ENCODE measurements at regions not wholly inside any gene's neighbourhood (a gene's known extent, or its start where the extent isn't known, plus 50 kb on each side); places are given as distances from the start of the nearest gene placed in this dataset.

DNA sequence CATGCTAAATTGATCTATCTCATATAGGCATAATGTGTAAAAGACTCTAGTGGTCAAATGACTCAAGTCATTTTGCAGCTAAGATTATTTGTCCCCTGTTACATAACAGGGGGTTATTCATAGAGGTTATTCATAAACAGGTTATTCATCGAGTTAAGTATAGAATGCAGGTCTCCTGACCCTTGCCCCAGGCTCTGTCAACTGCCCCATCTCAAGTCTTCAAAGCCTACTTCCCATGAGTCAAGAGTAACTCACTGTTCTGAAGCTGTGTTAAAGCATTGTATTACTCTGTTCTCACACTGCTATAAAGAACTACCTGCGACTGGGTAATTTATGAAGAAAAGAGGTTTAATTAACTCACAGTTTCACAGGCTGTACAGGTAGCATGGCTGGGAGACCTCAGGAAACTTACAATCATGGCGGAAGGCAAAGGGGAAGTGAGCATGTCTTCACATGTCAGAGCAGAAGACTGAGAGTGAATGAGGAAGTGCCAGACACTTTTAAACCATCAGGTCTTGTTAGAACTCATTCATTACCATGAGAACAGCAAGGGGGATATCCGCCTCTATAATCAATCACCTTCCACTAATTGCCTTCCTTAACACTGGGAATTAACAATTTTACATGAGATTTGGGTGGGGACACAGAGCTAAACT is 226.2 kb upstream of the BLID start:
- DNase-seq = no peak

DNA sequence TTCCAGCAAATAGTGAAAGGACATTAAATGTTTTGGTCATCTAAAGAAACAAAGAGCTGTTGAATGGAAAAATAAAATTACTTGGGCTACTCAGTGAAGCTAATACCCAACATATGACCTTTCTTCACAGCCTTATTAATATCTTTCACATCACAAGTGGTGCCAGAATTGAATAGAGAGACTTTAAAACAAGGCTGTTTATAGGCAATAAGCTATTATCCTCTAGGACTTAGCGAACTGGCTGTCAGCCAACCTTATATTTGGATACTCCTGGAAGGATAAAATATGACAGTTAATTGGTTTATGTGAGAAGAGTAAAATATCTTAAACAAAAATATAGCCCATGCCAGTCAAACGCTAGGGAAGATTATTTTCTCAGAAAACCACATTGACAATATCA is 225.5 kb upstream of the BLID start:
- no peak for DNase-seq

DNA sequence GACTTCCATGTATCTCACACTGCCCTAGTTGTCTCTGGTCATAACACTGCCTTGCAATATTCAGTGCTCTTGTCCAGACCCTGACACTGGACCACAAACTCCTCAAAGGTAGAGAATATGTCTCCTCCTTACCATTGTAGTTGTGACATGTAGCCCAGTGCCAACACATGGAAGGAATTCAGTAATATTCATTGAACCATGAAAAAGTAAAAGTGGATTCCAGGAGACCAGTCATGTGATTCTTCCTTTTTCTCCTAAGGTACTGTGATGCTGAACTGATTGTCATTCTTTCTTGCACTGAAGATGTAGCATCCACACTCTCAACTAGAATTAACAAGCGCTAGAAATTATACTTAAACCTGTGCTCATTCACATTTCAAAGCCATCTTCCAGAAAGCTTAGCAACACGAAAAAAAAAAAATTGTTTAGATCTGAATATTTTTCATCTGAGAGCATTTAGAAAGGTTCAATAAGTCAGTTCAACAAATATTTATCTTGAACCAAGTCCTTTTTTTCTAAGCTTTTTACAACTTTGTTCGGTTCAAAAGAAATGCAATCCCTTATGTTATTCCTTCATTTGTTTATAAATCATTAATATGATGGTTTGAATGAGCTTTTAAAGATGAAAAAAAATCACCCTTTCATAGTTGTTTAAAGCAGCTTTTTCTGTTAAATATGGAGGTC is 224.7 kb upstream of the BLID start:
- no peak for DNase-seq

DNA sequence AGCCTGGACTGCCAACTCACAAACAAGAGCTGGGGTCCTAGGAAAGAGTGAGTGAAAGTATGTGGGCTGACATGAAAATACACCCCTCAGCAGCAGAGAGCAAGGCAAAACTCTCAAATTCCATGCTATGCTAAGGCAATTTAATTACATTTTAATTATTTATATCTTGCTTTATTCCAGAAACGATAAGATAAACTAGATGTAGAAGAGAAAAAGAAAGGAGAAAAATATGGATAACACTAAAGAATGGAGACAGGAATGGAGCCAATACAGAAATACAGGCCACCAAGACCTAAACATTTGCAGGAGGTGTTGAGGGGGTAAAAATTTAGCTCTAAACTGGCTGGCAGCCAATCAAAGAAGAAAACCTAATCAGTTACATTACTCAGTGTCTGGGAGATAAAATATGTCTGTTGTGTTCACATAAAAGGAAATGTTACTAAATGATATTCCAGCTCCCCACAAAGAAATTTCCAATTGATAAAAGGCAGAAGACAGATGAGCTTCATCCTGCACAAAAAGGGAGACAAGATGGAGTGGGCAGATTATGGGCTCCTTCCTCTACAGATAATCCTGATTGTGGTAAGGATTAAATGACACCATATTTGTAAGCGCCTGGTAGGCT is 223.5 kb upstream of the BLID start:
- no peak for DNase-seq

DNA sequence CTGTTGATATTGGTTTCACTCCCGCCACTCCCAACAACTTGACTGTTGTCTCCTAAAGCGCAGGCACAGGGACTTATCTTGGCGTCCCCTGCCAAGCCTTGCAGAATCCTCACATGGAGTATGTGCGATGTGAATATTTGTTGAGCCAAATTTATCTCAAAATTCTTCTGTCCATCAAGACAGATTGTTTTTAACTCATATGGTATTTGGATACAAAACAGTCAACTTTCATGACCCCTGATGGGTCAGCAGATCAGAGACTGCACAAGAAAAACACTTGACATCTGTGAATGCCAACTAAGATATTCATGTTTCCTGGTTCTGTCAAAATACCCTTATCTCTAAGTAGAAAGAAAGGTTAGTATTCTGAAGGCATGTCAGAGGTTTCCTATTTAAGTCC is 221.7 kb upstream of the BLID start:
- DNase-seq = no peak

DNA sequence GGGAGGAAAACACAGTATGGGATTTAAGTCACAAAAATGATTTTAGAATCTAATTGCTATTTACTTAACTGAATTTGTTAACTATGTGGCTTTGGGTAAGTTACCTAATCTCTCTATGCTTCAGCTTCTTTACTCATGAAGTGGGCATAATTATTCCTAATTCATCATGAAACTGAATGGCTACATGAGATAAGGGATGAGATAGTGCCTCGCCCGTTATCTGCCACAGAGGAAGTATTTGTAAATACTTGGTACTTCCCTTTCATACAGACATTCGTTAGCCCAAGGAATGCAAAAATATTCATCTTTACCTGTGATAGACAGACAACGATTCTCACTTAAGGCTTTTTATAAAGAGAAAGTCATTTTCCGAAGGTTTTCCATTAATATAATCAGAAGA is 221.2 kb upstream of the BLID start:
- no peak for DNase-seq

DNA sequence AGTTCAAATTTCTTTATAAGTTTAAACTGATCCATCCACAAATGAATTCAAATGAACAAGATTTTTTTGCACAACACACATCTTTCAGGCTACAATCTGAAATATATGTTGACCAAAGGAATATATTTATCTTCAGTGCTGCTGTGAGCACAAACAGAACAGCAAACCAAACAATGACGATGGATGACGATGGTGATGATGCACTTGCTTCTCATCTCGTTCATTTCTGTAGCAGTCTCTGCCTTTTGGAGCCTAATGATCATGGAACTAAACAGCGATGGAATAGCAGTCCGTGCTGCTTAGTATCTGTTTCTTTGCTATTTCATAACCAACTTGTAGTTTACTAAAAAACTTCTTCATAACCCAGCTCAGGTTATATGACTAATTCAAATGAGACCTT is 220.7 kb upstream of the BLID start:
- DNase-seq = no peak

DNA sequence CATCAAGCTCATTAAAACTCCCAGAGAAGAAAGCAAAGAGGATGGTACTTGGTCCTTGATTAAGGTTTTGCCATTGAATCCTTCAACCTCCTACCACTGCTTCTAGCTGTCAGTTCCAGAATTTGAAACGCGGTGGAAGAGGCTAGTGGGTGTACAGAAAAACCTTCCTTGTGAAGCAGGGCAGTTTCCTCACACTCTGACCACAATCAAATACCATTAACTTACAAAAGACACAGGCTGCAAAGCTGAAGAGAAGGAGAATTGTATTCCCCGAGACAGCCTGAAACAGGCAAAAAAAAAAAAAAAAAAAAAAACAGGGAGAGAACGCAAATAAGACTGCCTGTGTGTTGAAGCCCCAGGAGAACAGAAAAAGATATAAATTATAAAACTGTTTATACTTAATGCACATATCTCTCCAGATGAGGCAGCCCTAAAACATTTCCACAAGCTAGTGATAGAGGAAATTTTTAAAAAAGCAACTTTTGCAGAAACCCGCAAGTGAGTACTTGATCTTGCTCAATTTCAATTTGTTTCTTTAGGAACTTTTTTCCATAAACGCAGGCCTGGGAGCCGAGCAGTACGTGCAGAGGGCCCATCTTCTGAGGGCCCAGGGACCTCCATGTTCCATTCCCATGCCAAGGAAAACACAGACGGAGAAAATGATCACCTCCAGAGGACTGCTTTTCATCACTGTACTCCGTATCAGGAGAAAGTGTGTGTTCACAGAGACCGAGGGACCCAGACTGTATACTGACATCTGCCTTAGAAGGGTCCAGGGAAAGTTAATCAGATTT is 218.7 kb upstream of the BLID start:
- DNase-seq = no peak

DNA sequence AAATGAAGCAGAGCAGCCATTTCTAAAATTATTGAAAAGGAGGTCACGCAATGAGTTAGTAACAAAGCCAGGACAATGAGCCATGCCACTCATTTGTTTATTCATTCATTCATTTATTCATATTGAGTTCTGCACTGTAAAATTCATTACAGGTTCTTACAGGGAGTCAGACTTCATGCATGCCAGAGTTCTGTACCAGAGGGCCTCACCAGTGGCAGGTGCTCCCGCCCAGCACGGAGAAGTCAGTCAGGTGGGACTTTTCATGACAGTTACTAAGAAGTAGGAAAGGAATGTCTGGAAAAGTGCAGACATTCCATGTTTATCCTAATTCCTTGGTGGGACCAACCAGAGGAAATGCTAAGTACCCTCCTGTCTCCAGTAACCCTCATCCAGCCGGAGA is 217.5 kb upstream of the BLID start:
- no peak for DNase-seq

DNA sequence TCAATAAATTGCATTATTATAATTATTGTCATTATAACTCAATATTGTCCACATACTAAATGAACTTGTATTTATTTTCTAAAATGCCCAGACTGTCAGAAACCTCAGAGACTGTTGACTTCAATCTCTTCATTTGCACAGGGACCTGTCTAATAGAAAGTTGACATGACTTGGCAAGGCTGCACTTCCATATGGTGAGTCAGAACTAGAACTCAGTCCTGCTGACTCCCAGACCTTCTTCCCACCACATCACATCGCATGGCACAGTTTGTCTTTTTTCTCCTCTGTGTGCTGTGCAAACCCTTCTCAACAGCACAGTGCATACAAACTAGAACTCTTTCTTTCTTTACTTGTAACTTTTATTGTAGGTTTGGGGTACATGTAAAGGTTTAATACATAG is 215.1 kb upstream of the BLID start:
- no peak for DNase-seq

DNA sequence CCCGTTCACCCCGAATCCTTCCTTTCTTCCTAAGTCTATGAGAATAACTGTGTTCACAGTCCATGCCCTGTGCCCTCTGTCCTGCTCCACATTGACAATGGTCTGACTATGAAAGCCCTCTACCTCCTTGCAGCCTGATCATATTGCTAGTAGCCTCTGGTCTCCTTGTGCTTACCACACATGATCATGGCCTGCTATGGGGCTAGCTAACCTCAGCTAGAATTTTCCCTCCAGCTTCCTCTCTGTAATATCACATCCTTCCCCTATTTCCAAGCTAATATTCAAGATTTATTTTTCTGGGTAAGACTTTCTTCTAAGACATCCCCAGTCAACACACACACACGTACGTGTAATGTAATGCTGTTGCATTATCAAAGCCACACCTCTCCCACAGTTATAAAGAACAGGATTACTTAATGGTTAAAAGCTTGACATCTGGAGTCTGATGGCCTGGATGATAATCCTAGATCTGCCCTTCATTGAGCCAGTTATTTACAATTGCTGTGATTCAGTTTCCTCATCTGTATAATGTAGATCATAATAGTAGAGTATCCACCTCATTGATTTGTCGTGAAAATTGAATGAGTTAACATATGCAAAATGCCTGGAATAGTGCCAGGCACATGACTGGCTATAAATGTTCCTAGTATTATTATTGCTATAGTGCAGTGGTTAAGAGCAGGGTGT is 214.4 kb upstream of the BLID start:
- no peak for DNase-seq

DNA sequence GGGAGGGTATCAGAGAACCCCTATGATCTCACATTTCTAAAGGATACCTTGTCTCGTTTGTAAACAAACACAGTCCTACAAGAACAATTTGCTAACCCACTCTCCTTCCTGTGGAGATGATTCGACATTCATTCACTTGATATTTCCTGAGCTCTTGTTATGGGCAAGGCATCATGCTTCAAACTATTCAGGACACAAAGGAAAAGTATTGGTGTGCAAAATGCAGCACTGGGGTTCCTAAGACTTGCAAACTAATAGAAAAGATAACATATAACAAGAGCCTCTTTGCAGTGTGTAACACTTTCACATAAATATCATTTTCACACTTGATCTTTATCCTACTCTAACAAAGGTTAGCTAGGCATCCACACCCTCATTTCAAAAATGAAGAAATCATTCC is 211.5 kb upstream of the BLID start:
- no peak for DNase-seq

DNA sequence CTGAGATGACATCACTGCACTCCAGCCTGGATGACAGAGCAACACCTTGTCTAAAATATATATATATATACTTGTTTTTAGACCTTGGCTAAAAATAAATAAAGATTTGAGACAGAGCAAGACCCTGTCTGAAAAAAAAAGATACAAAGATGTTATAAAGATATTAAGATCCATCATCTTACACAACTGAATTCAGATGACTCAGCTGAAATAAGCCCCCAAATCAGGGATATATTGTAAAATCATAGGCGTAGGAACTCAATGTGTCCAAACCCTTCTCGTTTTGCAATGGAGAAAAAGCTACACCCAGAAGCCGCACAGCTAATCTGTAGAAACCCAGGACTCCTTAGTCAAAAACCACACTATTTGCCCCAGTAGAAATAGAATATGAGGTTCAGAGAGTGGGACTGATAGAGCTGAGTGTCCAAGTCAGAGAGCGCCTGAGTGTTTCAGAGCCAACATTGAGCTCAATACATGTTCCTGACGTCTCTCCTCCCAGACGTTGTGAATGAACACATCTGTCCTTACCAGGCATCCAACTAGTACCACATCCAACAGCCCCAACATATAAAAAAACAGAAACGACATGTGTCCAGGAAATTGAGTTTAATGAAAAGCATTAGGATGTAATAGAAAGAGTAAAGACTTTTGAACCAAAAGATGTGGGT is 207.9 kb upstream of the BLID start:
- DNase-seq = no peak

DNA sequence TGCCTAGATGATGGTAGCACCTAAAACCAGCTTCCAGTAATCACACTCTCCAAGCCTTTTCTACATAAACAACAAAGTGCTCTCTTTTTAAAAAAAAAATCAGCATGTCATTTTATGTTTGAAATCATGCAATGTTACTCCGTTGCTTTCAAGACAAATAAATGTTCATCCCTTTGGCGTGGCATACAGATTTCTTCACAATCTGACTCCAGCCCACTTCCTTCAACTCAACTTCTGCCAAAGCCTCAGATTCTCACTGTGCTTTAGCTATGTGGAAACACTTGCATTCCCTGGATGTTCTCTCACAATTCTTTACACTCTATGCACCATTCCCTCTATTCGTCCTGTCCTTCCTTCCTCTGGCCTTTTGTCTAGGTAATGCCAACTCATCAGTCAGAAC is 206.3 kb upstream of the BLID start:
- DNase-seq = no peak

DNA sequence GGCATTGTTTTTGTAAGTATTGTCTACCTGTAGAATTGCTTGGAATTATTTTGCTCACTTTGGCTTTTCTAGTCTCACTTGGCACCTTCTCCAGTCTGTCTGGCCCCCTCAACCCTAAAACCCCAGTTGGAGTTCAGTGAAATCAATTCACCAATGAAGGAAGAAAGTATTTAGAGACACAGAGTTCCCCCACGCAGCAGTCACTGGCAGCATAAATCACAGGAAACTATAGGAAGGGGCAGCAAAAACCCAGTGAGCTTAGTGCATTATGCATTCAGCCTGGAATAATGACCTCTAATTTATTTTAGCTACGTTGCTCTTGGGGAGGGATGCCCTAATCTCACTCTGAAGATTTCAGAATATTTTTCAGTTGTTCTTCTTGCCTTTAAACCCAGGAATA is 204.7 kb upstream of the BLID start:
- no peak for DNase-seq

DNA sequence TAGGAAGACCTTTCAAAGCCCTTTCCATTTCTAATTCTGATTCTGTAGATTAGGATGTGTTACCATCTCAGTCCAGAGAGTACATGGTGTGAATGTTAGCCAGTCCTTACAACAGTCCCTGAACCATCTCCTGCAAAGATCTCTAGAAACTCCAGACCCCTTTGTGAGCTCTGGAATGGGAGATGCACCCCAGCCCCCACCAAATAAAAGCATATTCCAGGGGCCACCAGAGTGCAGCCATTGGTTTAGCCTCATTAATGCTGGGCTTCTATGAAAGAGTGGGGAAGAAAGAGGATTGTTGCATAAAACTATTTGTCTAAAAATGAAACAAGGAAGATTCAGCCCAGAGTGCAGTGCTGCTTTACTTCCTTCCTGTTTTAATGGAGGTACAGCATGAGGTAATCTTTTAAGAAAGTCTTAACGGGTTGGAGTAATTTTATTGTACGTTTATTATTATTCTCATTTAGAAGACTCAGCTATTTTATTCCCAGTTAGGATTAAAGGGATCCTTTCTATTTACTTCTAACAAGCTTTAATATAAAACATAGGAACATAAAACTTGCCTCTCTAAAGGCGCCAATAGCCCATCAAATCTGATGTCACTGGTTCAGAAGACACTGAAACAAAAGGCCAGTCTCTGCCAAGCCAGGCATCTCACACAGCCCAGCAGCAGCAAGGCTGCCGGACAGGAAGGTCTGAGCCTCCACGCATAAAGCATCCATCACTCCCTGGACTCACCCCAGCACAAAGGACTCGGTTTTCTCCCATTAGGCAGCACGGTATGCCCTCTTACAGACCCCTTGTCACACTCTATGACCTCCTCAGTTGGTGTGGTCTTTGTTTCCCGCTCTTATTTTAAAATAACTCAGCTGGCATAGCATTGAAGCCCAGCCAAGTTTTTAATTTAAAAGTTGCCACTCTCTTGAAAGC is 203.9 kb upstream of the BLID start:
- no peak for DNase-seq

DNA sequence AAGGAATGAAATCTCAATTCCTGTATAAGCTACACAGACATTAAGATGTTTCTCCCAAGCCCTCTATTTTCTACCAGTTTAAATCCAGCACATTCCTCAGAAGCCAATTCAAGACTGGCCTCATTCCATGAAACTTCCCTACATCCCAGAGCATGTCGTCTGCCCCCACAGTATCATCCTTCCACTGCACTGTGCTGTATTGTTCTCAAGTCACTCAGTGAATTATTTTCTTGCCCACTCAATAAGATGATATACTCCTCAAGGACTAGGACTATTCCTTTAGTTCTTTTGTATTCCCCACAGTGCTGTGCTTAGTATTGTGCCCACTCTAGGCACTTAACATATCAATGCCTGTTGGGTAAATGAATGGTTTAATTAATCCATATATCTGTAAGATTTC is 203.1 kb upstream of the BLID start:
- DNase-seq = no peak

DNA sequence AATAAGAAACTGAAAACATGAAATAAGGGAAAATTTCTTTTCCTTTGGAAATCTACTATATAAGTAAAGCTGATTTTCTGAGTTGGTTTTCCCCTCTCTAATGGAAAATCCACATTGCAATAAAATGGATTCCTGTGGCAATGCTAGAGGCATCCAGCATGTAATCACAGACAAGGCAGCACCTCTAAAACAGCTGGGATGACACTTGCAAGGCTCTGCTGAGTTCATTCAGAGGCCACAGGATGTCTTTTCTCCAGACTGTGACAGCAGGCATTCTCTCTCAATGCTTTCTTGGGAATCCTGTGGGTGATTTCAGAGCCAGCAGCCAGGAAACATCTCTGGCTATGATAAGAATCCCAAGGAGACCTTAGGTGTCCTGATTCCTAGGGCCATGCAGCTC is 201.3 kb upstream of the BLID start:
- no peak for DNase-seq

DNA sequence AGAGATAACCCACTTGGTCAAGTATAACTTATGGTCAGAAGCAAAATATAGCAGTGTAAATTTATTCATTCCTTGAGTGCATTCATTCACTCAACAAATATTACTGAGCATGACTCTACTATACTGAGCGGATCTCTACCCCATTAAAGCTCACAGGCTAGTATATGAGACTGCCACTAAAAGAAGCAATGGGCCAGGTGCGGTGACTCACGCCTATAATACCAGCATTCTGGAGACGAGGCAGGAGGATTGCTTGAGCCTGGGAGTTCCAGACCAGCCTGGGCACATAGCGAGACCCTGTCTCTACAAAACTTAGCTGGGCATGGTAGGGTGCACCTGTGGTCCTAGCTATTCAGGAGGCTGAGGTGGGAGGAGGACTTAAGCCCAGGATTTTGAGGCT is 197.6 kb upstream of the BLID start:
- DNase-seq = no peak

DNA sequence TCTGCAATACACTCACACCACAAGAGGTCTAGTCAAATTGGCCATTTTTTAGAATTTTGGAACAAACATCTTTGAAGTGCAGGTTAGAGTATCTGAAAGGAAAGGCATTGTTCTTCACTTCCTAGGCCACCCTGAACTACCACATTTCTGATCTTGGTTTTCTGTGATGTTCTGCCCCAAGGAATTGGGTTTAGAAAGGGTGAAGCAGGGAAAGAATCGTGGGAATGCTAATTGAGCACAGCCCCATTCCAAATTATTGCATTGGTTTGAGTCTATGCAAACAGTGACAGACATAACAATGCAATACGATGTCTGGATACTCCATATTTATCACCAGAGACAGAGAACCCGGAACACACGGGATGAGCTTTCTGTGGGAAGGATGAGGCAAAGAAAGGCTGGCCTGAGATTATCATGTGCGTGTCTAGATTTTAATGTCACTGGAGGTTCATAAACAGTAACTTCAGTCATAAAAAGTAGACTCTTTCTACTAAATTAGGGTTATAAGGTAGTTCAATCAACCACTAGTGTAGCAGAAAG is 195.3 kb upstream of the BLID start:
- DNase-seq = no peak

DNA sequence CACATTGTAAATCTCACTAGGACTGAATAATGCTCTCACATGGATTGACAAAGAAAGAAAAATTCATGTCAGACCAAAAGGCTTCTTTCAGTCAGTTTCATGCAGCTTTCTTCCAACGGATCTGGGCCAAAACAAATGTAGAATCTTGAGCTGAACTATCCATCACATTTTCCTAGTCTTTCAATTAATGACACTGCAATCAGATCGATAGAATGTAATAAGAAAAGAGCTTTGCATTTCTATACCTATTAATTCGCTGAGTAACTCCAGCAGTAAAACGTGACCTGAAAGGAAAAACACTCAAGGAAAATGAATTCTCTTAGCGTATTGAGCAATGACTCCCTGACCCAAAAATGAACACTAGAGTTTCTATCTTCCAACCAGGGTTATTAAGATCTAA is 194.8 kb upstream of the BLID start:
- DNase-seq = no peak
